ENCODE measurements at regions not wholly inside any gene's neighbourhood (a gene's known extent, or its start where the extent isn't known, plus 50 kb on each side); places are given as distances from the start of the nearest gene placed in this dataset.

DNA sequence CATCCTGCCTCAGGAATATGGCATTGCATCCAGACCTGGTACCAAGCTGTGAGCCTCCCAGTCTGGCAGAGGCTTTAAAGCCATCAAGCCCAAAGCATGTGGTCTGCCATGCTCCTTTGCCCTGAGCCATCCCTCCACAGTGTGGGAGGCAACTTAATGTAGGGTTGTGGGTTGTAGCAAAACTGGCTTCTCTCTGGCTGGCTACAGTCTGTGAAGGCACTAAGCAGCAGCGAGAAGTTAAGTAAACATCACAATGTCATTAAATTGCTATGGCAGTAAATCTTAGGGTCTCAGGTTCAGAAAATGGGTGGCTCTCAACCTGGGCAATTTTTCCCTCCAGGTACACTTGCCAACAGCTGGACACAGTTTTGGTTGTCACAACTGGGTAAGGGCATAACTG, 472.9 kb downstream of the PREX1 start:
- TF ChIP-seq POLR2A (IDR thresholded peaks at IDR 0.05; ENCODE audit: extremely low read depth, insufficient read length), result no peak
- TF ChIP-seq, protein P1, sequence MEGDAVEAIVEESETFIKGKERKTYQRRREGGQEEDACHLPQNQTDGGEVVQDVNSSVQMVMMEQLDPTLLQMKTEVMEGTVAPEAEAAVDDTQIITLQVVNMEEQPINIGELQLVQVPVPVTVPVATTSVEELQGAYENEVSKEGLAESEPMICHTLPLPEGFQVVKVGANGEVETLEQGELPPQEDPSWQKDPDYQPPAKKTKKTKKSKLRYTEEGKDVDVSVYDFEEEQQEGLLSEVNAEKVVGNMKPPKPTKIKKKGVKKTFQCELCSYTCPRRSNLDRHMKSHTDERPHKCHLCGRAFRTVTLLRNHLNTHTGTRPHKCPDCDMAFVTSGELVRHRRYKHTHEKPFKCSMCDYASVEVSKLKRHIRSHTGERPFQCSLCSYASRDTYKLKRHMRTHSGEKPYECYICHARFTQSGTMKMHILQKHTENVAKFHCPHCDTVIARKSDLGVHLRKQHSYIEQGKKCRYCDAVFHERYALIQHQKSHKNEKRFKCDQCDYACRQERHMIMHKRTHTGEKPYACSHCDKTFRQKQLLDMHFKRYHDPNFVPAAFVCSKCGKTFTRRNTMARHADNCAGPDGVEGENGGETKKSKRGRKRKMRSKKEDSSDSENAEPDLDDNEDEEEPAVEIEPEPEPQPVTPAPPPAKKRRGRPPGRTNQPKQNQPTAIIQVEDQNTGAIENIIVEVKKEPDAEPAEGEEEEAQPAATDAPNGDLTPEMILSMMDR (IDR thresholded peaks at IDR 0.05; ENCODE audit: low read depth, low read length), result no peak
- TF ChIP-seq MYC (IDR thresholded peaks at IDR 0.05; ENCODE audit: low read depth, low read length), result no peak
